Body of pancreas (tissue), 4 donors: ENCODE measurements at regions not wholly inside any gene's neighbourhood (a gene's known extent, or its start where the extent isn't known, plus 50 kb on each side); places are given as distances from the start of the nearest gene placed in this dataset.
"Not testable (repeated sequence)": the region's sequence is repeated elsewhere in the genome, so short reads cannot be mapped to it uniquely, and the experiment has no call there.

Experiments used
- CTCF ChIP-seq, 7 experiments: fragments of 450-650 bp in 4 of 7; fragments of 200-600 bp in 3 of 7; sonication (generic) in 3 of 7; IDR thresholded peaks; one replicate each; pipeline ENCODE4 v1.5.1; 2016 to 2019; ENCODE audit warnings: antibody characterized with exemption in 7 of 7
- POLR2A ChIP-seq, 3 donors: fragments of 450-650 bp; IDR thresholded peaks; one replicate each; pipeline ENCODE4 v1.6.1; 2016; ENCODE audit warnings: antibody characterized with exemption in 3 of 3, mild to moderate bottlenecking in 2 of 3

GRCh38 chr15:31507573-31507972, 180.9 kb downstream of the KLF13 start:
- not testable (repeated sequence) for TF ChIP-seq CTCF, POLR2A (IDR thresholded peaks at IDR 0.05)
